GM18858 (cell line): ENCODE measurements at regions not wholly inside any gene's neighbourhood (a gene's known extent, or its start where the extent isn't known, plus 50 kb on each side); places are given as distances from the start of the nearest gene placed in this dataset.

ENCODE experiments used
- ATAC-seq: cut with Tn5 transposase; IDR thresholded peaks from one replicate; pipeline ENCODE4 v1.9.1; 2021; ENCODE audit not compliant: unreplicated experiment

- no peak for ATAC-seq
Observed at GRCh38 chr5:123809594-123810221, 297.7 kb downstream of the CSNK1G3 start.

DNA sequence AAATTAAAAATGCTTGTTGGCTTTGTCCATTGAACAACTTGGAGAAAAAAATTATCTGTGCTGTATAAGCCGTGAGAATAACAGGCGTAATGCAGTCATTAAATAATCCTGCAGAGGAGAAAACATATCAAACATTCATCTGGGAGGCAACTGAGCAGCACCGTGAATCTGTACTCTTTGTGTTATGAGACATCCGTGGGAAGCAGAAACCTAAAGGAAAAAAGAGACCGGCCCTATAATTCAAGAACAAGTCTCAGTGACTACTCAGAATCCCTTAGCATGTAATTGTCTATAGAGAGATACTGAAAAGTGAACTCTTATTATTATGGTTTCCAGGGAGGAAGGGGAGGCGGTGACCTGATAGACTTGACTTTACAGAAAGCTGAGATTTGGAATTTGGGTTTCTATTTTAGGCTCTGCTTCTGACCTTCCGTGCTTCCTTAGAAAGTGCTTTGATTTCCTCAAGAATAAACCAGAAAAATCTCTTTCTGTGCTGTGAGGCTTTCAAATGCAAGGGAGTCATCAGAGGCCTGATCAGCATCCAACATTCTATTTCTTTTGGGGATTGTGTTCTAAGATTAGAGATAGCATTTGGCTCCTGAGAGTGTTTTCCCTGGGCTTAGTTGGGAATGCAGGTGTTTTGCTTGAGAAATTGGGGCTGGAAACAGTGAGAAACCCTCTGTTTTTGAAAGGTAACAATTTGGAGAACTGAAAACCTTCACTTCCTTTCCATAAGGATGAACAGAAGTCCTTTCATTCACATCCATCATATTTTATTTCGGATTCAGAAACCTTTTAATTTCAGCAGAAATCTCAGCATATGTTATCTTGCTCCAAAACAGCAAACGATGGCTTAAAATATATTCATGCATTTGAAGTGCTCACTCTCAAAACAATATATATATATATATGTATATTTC is 296.7 kb downstream of the CSNK1G3 start:
- no peak for ATAC-seq

GRCh38 chr5:123807177-123807945 is 295.4 kb downstream of the CSNK1G3 start:
- ATAC-seq: no peak

GRCh38 chr5:123806644-123807043 is 294.7 kb downstream of the CSNK1G3 start:
- no peak for ATAC-seq

DNA sequence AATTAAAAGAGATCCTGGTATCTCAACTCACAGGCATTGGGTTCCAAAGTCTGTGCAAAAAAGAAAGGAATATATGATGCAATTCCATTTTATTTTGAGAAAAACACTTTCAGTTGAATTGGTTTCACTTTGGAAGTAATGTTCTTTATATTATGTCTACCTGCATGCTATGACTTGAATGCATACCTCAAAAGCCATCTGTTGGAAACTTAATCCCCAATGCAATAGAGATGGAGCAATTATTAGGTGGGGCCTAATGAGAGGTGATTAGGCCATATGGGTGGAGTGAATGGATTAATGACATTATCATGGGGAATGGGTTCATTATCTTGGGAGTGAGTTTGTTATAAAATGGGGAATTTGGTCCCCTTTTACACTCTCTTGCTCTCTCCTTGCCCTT is 293.3 kb downstream of the CSNK1G3 start:
- no peak for ATAC-seq

- ATAC-seq: no peak
Observed at GRCh38 chr5:123803359-123803758, 291.4 kb downstream of the CSNK1G3 start.

DNA sequence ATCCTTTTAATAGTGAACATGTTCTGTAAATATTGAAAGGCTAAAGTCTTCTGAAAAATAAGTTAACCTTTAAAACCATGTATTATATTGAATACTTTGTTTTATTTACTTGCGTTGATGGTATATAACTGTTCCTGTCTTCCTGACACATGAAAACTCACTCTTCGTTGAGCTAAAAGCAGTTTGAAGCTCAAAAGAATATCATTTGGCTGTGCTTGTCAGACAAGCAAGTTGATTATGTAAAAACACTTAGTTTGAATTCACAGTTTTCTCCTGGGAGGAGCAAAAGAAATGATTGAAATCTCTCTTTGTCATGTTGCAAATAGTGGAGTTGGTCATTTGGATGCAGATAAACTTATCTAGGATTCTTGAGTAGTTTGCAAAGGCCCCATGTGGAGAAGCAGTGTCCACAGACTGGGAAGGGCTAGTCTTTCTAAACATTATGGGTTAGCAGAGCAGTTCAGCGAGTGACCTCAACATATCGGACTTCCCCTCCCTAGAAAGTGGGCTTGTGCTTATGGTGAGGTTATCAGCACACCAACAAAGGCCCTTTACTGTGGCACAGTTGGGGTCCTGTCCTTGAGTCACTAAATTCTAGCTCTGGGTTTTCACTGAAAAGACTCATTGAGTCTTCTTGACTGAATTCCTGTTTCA is 290.4 kb downstream of the CSNK1G3 start:
- ATAC-seq: no peak

GRCh38 chr5:123800640-123801039 is 288.7 kb downstream of the CSNK1G3 start:
- ATAC-seq: no peak

DNA sequence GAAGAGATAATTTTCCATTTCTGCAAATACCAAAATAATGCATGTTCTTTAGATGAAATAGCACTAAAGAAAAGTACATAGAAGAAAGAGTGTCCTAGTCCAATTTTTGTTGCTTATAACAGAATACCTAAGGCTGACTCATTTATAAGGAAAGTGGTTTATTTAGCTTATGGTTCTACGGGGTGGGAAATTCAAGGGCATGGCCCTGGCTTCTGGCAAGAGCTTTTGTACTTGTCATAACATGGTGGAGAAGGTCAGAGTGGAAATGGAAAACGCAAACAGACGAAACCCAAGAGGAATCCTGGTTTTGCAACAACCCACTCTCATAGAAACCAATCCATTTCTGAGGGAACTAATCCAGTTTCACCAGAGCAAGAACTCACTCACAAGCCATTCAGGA is 283.7 kb downstream of the CSNK1G3 start:
- no peak for ATAC-seq

GRCh38 chr5:123790226-123790625 is 278.2 kb downstream of the CSNK1G3 start:
- no peak for ATAC-seq

DNA sequence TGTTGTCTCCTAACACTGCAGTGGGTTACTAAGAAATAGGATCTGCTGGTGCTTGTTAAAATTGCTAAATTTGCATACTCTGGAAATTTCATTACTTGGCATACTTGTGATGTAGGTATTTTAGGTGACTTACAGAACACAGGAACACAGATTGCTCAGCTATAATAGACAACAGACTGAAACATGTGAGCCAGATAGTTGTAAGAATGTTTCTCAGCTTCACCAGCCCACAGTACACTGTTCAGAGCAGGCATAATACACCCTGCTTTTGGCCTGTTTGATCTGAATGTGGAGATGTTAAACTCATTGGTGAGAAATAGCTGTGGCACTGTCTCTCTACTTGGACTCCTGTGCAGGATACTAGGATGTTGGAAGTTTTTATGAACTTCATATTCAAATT is 275.7 kb downstream of the CSNK1G3 start:
- ATAC-seq: no peak

DNA sequence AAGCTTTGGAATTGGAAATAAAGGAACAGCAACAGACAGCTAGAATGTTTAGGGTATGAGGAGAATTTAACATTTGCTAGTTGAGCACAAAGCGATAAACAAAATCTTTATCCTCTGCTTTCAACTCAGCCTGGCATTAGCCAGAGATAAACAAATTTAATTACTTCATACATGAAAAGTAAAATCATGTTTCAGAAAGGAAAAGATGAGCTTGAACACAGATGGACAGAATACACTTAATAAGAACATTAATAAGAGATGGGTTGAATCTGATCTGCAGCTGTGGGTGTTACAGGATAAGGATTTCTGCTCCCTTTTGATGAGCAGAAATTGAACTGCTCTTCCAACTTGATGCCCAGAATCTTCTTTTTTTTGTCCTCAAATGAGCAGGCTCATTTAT is 275.2 kb downstream of the CSNK1G3 start:
- no peak for ATAC-seq

DNA sequence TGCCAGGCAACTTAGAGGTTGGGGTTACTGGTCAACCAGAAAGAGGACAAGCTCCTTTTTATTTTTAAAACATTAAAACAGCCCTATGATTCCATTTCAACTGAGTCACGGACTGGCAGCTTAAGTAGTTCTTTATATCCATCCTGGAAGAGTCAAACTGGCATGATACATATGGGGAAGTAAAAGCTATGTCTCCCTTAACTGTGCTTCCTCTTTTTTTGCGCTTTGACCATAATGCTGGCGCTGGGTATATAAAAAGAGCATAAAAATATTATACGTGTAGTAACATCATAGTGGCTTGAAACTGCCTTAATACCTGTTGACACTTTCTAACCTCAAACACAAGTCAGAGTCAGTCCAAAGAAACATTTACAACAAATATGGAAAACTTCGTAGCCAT is 274.4 kb downstream of the CSNK1G3 start:
- ATAC-seq: no peak

- no peak for ATAC-seq
Observed at GRCh38 chr5:123785162-123786071, 273.4 kb downstream of the CSNK1G3 start.

GRCh38 chr5:123783421-123783820 is 271.4 kb downstream of the CSNK1G3 start:
- ATAC-seq: no peak

- no peak for ATAC-seq
Observed at GRCh38 chr5:123778641-123779040, 266.7 kb downstream of the CSNK1G3 start.

- no peak for ATAC-seq
Observed at GRCh38 chr5:123776761-123777160, 264.8 kb downstream of the CSNK1G3 start.

GRCh38 chr5:123771715-123772114 is 259.7 kb downstream of the CSNK1G3 start:
- ATAC-seq: no peak

DNA sequence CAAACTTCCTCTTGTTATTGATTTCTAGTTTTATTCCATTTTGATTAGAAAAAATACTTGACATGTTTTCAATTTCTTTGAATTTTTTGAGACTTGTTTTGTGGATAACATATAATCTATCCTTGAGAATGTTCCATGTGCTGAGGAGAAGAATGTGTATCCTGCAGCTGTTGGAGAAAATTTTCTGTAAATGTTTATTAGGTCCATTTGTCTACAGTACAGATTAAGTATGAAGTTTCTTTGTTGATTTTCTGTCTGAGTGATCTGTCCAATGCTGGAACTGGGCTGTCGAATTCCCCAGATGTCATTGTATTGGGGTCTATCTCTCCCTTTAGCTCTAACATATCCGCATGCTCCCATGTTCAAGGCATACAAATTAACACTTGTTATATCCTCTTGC is 251.2 kb downstream of the CSNK1G3 start:
- ATAC-seq: no peak

GRCh38 chr5:123756816-123757215 is 244.8 kb downstream of the CSNK1G3 start:
- no peak for ATAC-seq
